ENCODE measurements at regions not wholly inside any gene's neighbourhood (a gene's known extent, or its start where the extent isn't known, plus 50 kb on each side); places are given as distances from the start of the nearest gene placed in this dataset.

DNA sequence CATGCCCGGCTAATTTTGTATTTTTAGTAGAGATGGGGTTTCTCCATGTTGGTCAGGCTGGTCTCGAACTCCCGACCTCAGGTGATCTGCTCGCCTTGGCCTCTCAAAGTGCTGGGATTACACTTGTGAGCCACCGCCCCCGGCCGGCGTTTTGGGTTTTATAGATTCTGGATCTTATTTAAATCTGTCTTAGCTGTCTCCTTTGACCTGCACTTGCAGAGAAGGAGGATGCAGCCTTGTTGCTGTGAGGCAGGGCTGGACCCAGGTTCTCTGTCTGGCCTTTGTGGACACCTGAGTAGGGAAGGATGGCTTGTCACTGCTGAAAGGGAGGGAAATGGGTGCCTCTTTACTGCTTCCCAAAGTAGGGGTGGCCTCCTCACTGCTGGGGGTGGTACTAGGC, 83.0 kb upstream of the HS6ST1 start:
- DNase-seq (ENCODE audit: low read depth in 2 of 2): no peak

DNA sequence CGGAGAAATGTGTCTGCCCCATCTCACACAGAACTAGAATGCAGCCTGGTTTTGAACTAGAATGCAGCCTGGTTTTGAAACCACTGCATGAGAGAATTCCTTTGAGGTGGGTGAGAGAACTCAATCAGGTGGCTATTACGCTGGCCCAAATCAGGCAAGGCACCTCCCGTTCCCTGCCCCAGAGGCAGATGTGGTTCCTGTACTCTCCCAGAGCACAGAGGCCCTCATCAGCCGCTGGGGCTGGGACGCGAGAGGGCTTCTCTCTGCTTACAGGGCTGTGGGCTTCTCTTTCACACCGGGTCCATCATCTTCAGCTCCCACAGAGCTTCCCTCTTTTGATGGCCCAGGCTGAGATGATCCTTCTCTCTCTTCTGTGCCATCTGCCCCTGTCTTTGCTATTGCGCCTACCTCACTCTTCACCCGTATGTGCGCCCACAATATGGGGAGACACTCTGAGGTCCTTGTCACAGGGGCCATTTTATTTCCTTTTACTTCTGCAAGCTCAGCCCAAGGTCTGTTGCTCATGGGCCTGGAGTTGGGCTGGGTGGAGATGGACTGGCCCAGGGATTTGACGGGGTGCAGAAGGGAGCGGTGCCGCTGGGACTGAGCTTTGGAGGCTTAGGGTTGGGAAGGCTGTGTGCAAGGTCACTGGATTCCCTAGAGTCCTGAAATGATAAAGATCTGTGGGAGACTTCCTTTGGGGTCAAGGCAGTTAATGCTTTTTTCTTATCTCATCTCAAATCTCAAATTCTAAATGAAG, 84.4 kb upstream of the HS6ST1 start:
- DNase-seq (ENCODE audit: low read depth in 2 of 2): no peak

DNA sequence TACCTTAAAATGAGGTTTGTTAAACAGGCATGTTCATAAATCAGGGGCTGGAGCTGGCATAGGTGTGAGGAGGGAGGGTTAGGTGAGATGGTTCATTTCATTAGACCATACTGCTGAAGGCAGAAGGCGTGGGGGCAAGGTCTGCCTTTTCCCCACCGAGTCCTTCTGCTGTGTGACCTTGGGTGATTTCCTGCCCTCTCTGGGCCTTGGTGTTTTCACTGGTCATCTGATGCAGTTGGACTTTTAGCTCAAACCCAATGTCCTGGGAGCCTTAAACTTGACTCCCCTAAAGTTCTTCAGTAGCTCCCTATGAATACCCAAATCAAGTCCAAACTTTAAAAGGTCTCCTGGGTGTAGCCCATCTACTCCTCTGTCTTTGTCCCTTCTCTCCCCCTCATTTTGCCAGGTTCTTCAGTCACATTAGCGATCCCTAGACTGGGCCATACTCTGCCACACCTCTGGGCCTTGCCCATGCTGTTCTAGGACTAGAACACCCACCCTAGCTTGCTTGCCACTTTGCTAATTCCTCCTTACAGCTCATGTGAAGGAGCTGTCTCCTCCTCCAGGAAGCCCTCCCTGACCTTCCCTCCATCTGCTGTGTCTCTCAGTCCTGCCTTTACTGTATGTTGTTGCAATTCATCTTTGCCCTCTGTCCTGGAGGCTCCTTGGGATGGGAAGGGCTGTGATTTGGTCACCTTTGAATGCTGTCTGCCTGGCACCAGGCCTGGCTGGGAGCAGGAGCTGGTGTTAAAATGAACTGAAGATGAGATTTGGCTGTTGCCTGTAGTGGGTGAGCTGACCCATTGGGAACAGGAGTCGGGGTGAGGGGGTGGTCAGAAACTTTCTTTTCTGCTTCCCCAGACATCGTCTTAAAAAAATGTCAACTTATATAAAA, 85.4 kb upstream of the HS6ST1 start:
- no peak for DNase-seq (ENCODE audit: low read depth in 2 of 2)

DNA sequence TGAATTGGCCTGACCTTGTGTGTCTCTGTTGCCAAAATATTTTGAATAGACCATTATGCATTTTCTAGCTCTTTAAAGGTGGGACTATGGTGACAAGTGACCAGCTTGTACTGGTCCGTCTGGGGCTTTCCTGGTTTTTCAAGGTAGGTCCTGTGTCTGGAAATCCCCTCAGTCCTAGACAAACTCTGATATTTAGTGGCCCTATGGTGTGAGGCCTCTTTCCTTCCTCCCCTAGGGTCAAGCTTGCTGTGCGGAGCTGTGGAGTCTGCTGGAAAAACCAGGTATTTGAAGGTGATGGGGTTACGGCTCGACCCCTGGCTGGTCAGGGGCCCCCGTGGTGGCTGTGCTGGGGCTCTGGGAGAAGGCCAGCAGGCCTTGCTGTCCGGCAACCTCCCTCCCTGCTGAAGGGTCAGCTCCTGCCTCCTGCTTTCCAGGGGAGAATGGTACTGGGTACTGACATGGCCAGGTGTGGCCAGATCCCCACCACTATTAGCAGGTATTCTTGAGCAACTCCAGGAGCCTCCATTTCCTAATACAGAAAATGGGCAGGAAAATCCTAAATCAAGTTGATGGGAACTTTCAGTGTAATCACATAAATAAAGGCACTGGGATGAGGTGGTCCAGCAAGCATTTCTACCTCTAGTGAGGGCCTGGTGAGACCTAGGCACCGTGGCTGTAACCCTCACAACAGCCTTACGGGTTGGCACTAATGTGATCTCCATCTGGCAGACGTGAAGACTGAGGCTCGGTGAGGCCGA, 86.2 kb upstream of the HS6ST1 start:
- DNase-seq (ENCODE audit: low read depth in 2 of 2): no peak

GRCh38 chr2:128405467-128405900, 86.8 kb upstream of the HS6ST1 start:
- no peak for DNase-seq (ENCODE audit: low read depth in 2 of 2)

DNA sequence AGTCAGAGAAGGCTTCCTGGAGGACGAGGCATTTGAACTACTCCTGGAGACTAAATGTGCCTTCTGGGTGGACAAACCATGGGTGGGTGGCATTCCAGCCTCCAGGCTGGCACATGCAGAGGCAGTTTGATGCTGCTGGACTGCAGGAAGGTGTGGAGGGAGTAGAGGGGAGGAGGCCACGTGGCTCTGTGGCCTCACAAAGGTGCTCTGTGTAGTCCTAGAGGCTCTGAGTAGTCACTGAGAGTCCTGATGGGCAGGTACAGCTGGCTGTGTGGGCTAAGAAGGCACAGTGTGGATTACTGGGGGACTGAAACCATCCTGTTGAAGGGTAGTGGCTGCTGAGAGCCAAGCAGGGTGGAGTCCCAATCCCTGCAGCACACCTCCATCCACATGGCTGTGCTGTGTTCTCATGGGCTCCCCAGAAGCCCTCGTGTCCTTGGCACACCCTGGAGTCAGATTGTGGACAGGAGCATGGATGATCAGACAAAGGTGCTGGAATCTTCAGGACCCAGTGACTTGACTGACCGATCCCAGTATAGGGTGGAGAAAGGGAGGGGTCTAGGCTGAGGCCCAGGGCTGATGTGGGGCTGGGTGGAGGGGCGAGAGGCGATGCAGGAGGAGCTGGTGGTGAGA, 87.4 kb upstream of the HS6ST1 start:
- no peak for DNase-seq (ENCODE audit: low read depth in 2 of 2)

- no peak for DNase-seq (ENCODE audit: low read depth in 2 of 2)
Observed at GRCh38 chr2:128406736-128407554, 88.3 kb upstream of the HS6ST1 start.

- DNase-seq (ENCODE audit: low read depth in 2 of 2): no peak
Observed at GRCh38 chr2:128408349-128409305, 90.0 kb upstream of the HS6ST1 start.

DNA sequence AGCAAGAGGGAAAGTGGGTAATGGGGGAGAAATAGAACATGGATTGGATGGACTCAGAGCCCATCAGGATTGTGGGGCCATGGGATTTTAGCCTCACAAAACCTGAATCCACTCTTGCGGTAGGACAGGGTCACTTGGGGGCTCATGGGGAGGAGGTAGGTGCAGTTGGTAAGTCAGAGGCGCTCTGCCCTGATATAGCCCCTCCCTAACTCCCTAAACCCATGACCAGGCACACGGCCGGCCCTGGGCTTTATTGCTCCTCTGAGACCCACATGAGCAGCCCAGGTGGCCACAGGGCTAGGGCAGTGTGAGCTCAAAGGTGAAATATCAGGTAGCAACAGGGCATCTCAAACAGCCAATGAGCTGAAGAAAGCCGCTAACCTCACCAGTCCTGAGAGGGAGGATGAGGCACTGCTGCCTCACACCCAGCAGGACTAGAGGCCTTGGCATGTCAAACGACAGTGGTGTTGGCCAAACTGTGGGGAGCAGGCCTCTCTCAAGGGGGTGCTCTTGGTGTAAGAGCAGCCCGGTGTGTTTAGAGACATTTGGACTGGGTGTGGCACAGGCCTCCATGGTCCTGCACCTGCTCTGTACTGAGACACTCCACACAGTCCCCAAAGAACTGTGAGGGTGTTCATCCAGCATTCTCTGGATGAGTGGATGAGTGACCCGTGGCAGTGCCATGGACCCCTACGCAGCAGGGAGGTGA, 90.8 kb upstream of the HS6ST1 start:
- no peak for DNase-seq (ENCODE audit: low read depth in 2 of 2)

DNA sequence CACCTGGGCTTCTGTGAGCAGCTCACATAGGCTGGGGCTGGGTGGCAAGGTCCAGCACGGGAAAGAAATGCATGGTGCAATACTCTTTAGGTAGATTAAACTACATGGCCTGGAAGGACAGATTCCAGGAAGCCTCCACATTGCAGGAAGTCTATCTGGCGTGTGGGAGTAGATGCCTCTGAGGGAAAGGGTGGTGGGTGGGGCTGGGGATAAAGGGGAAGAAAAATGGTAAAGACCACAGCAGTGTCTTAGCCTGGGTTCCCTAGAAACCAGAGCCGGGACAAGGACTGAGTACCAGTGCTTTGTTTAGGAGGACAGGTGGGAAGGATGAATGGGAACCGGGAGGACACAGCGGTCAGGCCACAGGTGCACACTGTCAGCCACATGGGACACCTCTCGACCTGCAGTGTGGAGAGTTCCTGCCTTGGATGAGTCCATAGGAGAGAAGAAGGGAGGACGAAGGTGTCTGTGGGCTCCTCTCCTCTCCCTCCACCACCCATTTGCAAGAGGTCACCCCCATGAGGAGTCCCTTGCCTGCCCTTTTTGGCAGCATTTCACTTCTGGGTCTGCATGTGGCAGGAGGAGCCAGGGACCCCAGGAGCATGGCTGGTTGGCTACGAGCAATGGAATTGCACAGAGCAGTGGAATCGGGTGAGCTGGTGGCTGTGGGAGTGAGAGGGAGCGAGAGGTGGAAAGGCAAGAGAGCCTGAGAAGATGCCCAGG, 91.5 kb upstream of the HS6ST1 start:
- DNase-seq (ENCODE audit: low read depth in 2 of 2): no peak

- DNase-seq (ENCODE audit: low read depth in 2 of 2): no peak
Observed at GRCh38 chr2:128410758-128411215, 92.1 kb upstream of the HS6ST1 start.

GRCh38 chr2:128411431-128411830, 92.8 kb upstream of the HS6ST1 start:
- DNase-seq (ENCODE audit: low read depth in 2 of 2): no peak

- no peak for DNase-seq (ENCODE audit: low read depth in 2 of 2)
Observed at GRCh38 chr2:128412181-128412871, 93.7 kb upstream of the HS6ST1 start.

GRCh38 chr2:128413014-128413717, 94.5 kb upstream of the HS6ST1 start:
- no peak for DNase-seq (ENCODE audit: low read depth in 2 of 2)

DNA sequence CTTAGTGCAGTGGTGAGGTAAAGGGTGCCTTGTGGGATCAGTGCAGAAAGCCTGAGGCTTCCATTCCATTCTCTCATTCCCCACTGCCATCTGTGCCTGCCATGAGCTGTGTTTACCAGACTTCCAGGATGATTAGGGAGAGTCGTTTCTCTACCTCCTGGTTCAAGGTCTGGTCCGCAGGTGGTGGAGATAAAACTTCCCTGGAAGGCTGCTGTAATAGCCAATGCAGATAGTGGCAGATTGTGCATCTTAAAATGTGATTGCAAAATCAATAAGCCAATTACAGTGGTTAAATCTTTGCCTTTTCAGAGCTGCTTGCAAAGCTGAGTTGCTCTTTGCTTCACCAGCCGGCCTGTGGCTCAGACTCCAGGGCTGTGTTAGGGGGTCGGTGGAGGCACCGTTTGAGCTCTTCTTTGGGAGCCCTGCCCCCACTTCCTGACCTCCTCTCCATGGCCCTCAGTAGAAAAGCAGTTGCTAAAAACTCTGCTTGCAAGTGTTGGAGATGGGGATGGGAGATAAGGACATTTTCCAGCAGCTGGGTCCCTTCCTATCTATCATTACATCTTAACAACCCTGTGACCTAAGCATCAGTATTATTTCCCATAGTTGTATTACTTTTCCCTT, 95.2 kb upstream of the HS6ST1 start:
- DNase-seq (ENCODE audit: low read depth in 2 of 2): no peak

GRCh38 chr2:128414351-128414750, 95.7 kb upstream of the HS6ST1 start:
- DNase-seq (ENCODE audit: low read depth in 2 of 2): no peak
